H1 (cell line): ENCODE measurements at regions not wholly inside any gene's neighbourhood (a gene's known extent, or its start where the extent isn't known, plus 50 kb on each side); places are given as distances from the start of the nearest gene placed in this dataset.

Source experiments
- CTCF ChIA-PET: fragments of 300-600 bp; sonication (Branson Sonifier 250); formaldehyde crosslinking; loops from one replicate; lab custom pipeline; 2021; ENCODE audit not compliant: partially characterized antibody; lab: Charles Lee
- POLR2A ChIA-PET: fragments of 300-600 bp; sonication (Branson Sonifier 250); formaldehyde crosslinking; loops from one replicate; lab custom pipeline; 2021; ENCODE audit warnings: inconsistent platforms; ENCODE audit not compliant: partially characterized antibody; lab: Charles Lee
- DNase-seq, 2 experiments: peaks; one replicate each; pipeline versions ENCODE4 v3.0.0 to v3.0.0-alpha.2; 2010 to 2022; ENCODE audit warnings: low spot score in 2 of 2, low read depth in 1 of 2, mixed read lengths in 1 of 2
- FAIRE-seq: peaks from 2 replicates; lab custom pipeline; 2011; peaks lifted over from hg19 to GRCh38; lab: Jason Lieb, UNC
- H2AFZ ChIP-seq: 2 replicates; pipeline ENCODE4 v1.8.1; 2012; ENCODE audit warnings: low read length, inconsistent platforms
- H2AK5ac ChIP-seq: 2 replicates; pipeline ENCODE4 v1.6.1; 2013; ENCODE audit warnings: low read depth, low read length
- H2BK120ac ChIP-seq: replicated peaks from 2 replicates; pipeline ENCODE3; 2013; ENCODE audit warnings: low read depth, low read length, inconsistent platforms
- H2BK12ac ChIP-seq: 2 replicates; pipeline ENCODE4 v1.6.1; 2013; ENCODE audit warnings: low read depth, low read length
- H2BK15ac ChIP-seq: 2 replicates; pipeline ENCODE4 v1.6.1; 2013; ENCODE audit warnings: low read length
- H2BK20ac ChIP-seq: 2 replicates; pipeline ENCODE4 v1.6.1; 2013; ENCODE audit warnings: low read length
- H2BK5ac ChIP-seq: 2 replicates; pipeline ENCODE4 v1.6.1; 2013; ENCODE audit warnings: low read depth, low read length
- H3K14ac ChIP-seq: 2 replicates; pipeline ENCODE4 v1.6.1; 2013; ENCODE audit warnings: inconsistent platforms; ENCODE audit not compliant: insufficient read length
- H3K18ac ChIP-seq: 2 replicates; pipeline ENCODE4 v1.6.1; 2013; ENCODE audit warnings: low read length; ENCODE audit errors: extremely low read depth
- H3K23ac ChIP-seq: 2 replicates; pipeline ENCODE4 v1.6.1; 2013; ENCODE audit warnings: inconsistent platforms; ENCODE audit not compliant: insufficient read length
- H3K23me2 ChIP-seq: 2 replicates; pipeline ENCODE4 v1.6.1; 2013; ENCODE audit warnings: low read depth, low read length
- H3K27ac ChIP-seq: 2 replicates; pipeline ENCODE4 v1.6.1; 2011; ENCODE audit warnings: low read depth, low read length, inconsistent platforms
- H3K27me3 ChIP-seq, 4 experiments: replicated peaks in 1 of 4; 1 replicate in 1 of 4; 2 replicates in 3 of 4; pipeline versions ENCODE4 v1.6.1 to v1.8.1; 2011 to 2013; ENCODE audit warnings: low read length in 3 of 4, mild to moderate bottlenecking in 3 of 4, inconsistent platforms in 2 of 4, mixed read lengths in 2 of 4, moderate library complexity in 1 of 4; ENCODE audit not compliant: control insufficient read depth in 3 of 4, insufficient read depth in 3 of 4; ENCODE audit errors: extremely low read depth in 1 of 4
- H3K36me3 ChIP-seq, 4 experiments: 2 replicates each; pipeline versions ENCODE4 v1.6.1 to v1.8.1; 2011 to 2013; ENCODE audit warnings: mild to moderate bottlenecking in 4 of 4, low read length in 3 of 4, moderate library complexity in 2 of 4, control low read depth in 1 of 4, inconsistent platforms in 1 of 4; ENCODE audit not compliant: insufficient read depth in 4 of 4, control insufficient read depth in 2 of 4
- H3K4ac ChIP-seq: replicated peaks from 2 replicates; pipeline ENCODE3; 2013; ENCODE audit warnings: low read length, low read depth, mixed read lengths, inconsistent platforms; ENCODE audit not compliant: insufficient read length
- H3K4me1 ChIP-seq, 4 experiments: replicated peaks in 1 of 4; 1 replicate in 1 of 4; 2 replicates in 3 of 4; pipeline versions ENCODE4 v1.6.1 to v1.8.1; 2011 to 2013; ENCODE audit warnings: low read length in 3 of 4, inconsistent platforms in 2 of 4, mixed read lengths in 1 of 4; ENCODE audit not compliant: insufficient read depth in 4 of 4, control insufficient read depth in 3 of 4
- H3K4me2 ChIP-seq, 2 experiments: 2 replicates each; pipeline versions ENCODE4 v1.6.1 to v1.8.1; 2011 to 2013; ENCODE audit warnings: low read depth in 2 of 2, low read length in 2 of 2, control low read depth in 1 of 2, inconsistent platforms in 1 of 2, mild to moderate bottlenecking in 1 of 2; ENCODE audit not compliant: insufficient read depth in 1 of 2
- H3K4me3 ChIP-seq, 4 experiments: fragments of 200-600, 300-600 bp in 1 of 4; sonication (generic), shearing (Covaris generic), sonication (Bioruptor Twin) in 1 of 4; 2 replicates each; pipeline versions ENCODE4 v1.5.1 to v1.8.1; 2011 to 2016; ENCODE audit warnings: low read length in 4 of 4, low read depth in 3 of 4, control low read depth in 2 of 4, inconsistent platforms in 2 of 4, mild to moderate bottlenecking in 2 of 4, mixed read lengths in 1 of 4, moderate library complexity in 1 of 4; ENCODE audit not compliant: insufficient read depth in 2 of 4; ENCODE audit errors: extremely low read depth in 1 of 4
- H3K56ac ChIP-seq: replicated peaks from 2 replicates; pipeline ENCODE3; 2013; ENCODE audit warnings: low read depth, mild to moderate bottlenecking, mixed read lengths, low read length, inconsistent platforms; ENCODE audit not compliant: insufficient read length
- H3K79me1 ChIP-seq: 2 replicates; pipeline ENCODE4 v1.6.1; 2013; ENCODE audit warnings: low read depth, low read length, control low read depth
- H3K79me2 ChIP-seq, 2 experiments: 2 replicates each; pipeline versions ENCODE4 v1.6.1 to v1.8.1; 2012 to 2013; ENCODE audit warnings: low read length in 2 of 2, mild to moderate bottlenecking in 2 of 2, inconsistent platforms in 1 of 2; ENCODE audit not compliant: insufficient read depth in 2 of 2, control insufficient read depth in 1 of 2
- H3K9ac ChIP-seq, 4 experiments: replicated peaks in 1 of 4; 1 replicate in 1 of 4; 2 replicates in 3 of 4; pipeline versions ENCODE4 v1.6.1 to v1.8.1; 2011 to 2013; ENCODE audit warnings: low read depth in 3 of 4, low read length in 3 of 4, control low read depth in 2 of 4, mild to moderate bottlenecking in 2 of 4, moderate library complexity in 2 of 4, inconsistent platforms in 1 of 4; ENCODE audit errors: extremely low read depth in 1 of 4
- H3K9me3 ChIP-seq, 2 experiments: 2 replicates each; pipeline versions ENCODE4 v1.6.1 to v1.8.1; 2012 to 2013; ENCODE audit warnings: mild to moderate bottlenecking in 2 of 2, moderate library complexity in 2 of 2, control low read depth in 1 of 2, inconsistent platforms in 1 of 2, low read depth in 1 of 2, low read length in 1 of 2, mixed read lengths in 1 of 2; ENCODE audit not compliant: insufficient read depth in 2 of 2
- H4K20me1 ChIP-seq, 2 experiments: replicated peaks in 1 of 2; 2 replicates each; pipeline versions ENCODE3 to v1.8.1; 2011 to 2013; ENCODE audit warnings: inconsistent platforms in 2 of 2, low read length in 2 of 2, mild to moderate bottlenecking in 1 of 2; ENCODE audit not compliant: insufficient read depth in 2 of 2, control insufficient read depth in 1 of 2
- H4K5ac ChIP-seq: 2 replicates; pipeline ENCODE4 v1.6.1; 2013; ENCODE audit warnings: low read length, low read depth, mixed read lengths, inconsistent platforms; ENCODE audit not compliant: insufficient read length
- H4K8ac ChIP-seq: 2 replicates; pipeline ENCODE4 v1.8.0; 2013; ENCODE audit warnings: mild to moderate bottlenecking, moderate library complexity, low read length, inconsistent platforms; ENCODE audit not compliant: insufficient read depth; ENCODE audit errors: extremely low read depth
- H4K91ac ChIP-seq: replicated peaks from 2 replicates; pipeline ENCODE3; 2013; ENCODE audit warnings: low read length, mixed read lengths, inconsistent platforms; ENCODE audit not compliant: insufficient read length
- KDM5A ChIP-seq: fragments of 200-600 bp; IDR thresholded peaks from 2 replicates; pipeline ENCODE4 v1.7.1; 2012; ENCODE audit warnings: mild to moderate bottlenecking, low read length, inconsistent platforms, mixed read lengths
- SUZ12 ChIP-seq: fragments of 200-600 bp; sonication (generic); IDR thresholded peaks from 2 replicates; pipeline ENCODE4 v1.6.1; 2012; ENCODE audit warnings: mild to moderate bottlenecking, inconsistent platforms, low read length, moderate library complexity, mixed read lengths
- WGBS, 2 experiments: shearing (Covaris generic) in 1 of 2; methylation state at CpG; one replicate each; pipeline versions ENCODE4 v1.1.6 to v1.1.7; 2013 to 2015; ENCODE audit warnings: low lambda C conversion rate in 2 of 2, mixed read lengths in 2 of 2, inconsistent platforms in 1 of 2, low coverage in 1 of 2, missing lambda C conversion rate in 1 of 2; ENCODE audit not compliant: insufficient replicate concordance in 2 of 2, insufficient coverage in 1 of 2, insufficient read length in 1 of 2; ENCODE audit errors: extremely low coverage in 1 of 2, missing lambda C conversion rate in 1 of 2; 5-methylcytosine and 5-hydroxymethylcytosine counted together

- FAIRE-seq, result no peak
- H3K4me3 ChIP-seq, result no peak overlapping the region
- H4K20me1 ChIP-seq, result no peaks in the 10 kb centered on the region
- no peak overlapping the region for H2BK5ac ChIP-seq
- no peak overlapping the region for H2BK120ac ChIP-seq
- H3K27ac ChIP-seq, result no peak overlapping the region
- H4K91ac ChIP-seq, result no peak overlapping the region
- DNase-seq, result no peak
- no peaks in the 10 kb centered on the region for H3K27me3 ChIP-seq
- H2AK5ac ChIP-seq, result no peak overlapping the region
- no peak overlapping the region for H3K23ac ChIP-seq
- H3K4me2 ChIP-seq, result no peak overlapping the region
- no peak overlapping the region for H2AFZ ChIP-seq
- no peak overlapping the region for H3K4ac ChIP-seq
- POLR2A ChIA-PET, result no interaction called here
- H3K14ac ChIP-seq, result no peak overlapping the region
- CTCF ChIA-PET, result no interaction called here
- H3K23me2 ChIP-seq, result no peaks in the 10 kb centered on the region
- no peak overlapping the region for H2BK20ac ChIP-seq
- H4K5ac ChIP-seq, result no peak overlapping the region
- H3K36me3 ChIP-seq, result no peaks in the 10 kb centered on the region
- H3K4me1 ChIP-seq, result no peaks in the 10 kb centered on the region
- H2BK15ac ChIP-seq, result no peak overlapping the region
- H3K56ac ChIP-seq, result no peak overlapping the region
- H4K8ac ChIP-seq, result no peak overlapping the region
- H2BK12ac ChIP-seq, result no peak overlapping the region
- H3K79me2 ChIP-seq, result no peaks in the 10 kb centered on the region
- no peak overlapping the region for H3K9ac ChIP-seq
- whole genome bisulfite sequencing, 2 experiments, result 94% methylated on average over 2 of the region's 2 CpGs; no CpG with 5 or more reads in 1 of the 2 experiments
- no peaks in the 10 kb centered on the region for H3K9me3 ChIP-seq
- H3K18ac ChIP-seq, result no peak overlapping the region
- H3K79me1 ChIP-seq, result no peaks in the 10 kb centered on the region
- no peak for TF ChIP-seq KDM5A
- TF ChIP-seq SUZ12, result no peak
These were observed 692.9 kb upstream of the KIF2B start for GRCh38 chr17:53129863-53130262.
